ENCODE measurements at regions not wholly inside any gene's neighbourhood (a gene's known extent, or its start where the extent isn't known, plus 50 kb on each side); places are given as distances from the start of the nearest gene placed in this dataset.

DNA sequence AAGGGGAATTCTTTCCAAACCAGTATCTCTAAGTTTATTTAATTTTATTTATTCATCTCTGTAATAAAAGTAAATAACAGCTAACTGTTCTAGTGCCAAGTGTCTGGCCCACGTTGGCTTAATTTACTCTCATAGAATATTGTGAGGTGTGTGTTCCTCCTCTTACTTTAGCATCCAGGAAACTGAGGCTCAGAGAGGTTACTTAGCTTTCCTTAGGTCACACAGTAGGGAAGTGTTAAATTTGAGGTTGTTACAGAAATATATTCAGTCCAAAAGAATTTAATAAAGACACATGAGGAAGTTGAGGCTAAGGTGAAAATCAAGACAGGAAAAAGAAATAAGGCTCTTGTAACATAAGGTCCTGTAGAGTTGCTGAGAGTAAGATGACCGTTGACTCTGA lies 84.4 kb upstream of the MRPS22 start:
- H4K91ac ChIP-seq (ENCODE audit: insufficient read depth, low read depth, low read length), result no peak overlapping the region
- dilution Hi-C loops (cut with HindIII; ENCODE audit: low sequenced_read_pairs, unreplicated experiment), result no loop called here
- no peak overlapping the region for H2AK5ac ChIP-seq (ENCODE audit: low read depth, low read length)
- ChIA-PET CTCF (no interaction called here), POLR2A (ENCODE audit: unreplicated experiment) (no interaction called here)
- H2BK5ac ChIP-seq (ENCODE audit: low read depth, low read length, poor library complexity, severe bottlenecking), result no peak overlapping the region
- no peak overlapping the region for H3K4ac ChIP-seq (ENCODE audit: low read depth, low read length)
- no peak overlapping the region for H3K56ac ChIP-seq (ENCODE audit: extremely low read depth, insufficient read depth, low read length)
- no peak overlapping the region for H3K18ac ChIP-seq (ENCODE audit: low read depth, low read length)
- no peaks in the 10 kb centered on the region for H3K4me1 ChIP-seq (ENCODE audit: control insufficient read depth, insufficient read depth, low read length)
- H3K79me1 ChIP-seq (ENCODE audit: low read depth in 1 of 2, low read length in 2 of 2), result no peaks in the 10 kb centered on the region
- H4K8ac ChIP-seq (ENCODE audit: low read depth in 2 of 2, low read length in 2 of 2), result no peak overlapping the region
- no peak overlapping the region for H2AFZ ChIP-seq (replicated peaks; ENCODE audit: low read length, poor library complexity)
- WGBS, 2 experiments (ENCODE audit: extremely low coverage in 2 of 2, insufficient read length in 1 of 2), result no CpG with 5 or more reads among the region's 2 CpGs
- no peak overlapping the region for H2BK15ac ChIP-seq (ENCODE audit: low read depth, low read length)
- H4K5ac ChIP-seq (ENCODE audit: low read depth, low read length), result no peak overlapping the region
- no peak overlapping the region for H3K4me2 ChIP-seq (ENCODE audit: low read depth, low read length)
- in situ Hi-C loops (cut with MboI; ENCODE audit: low sequenced_read_pairs), result no loop called here
- no peak overlapping the region for H3K14ac ChIP-seq (replicated peaks; ENCODE audit: low read depth, low read length)
- peaks cover 29% of the 10 kb centered on the region for H3K27me3 ChIP-seq (ENCODE audit: control insufficient read depth, insufficient read depth, low read length)
- intact Hi-C loops (cut with micrococcal nuclease), result no loop called here
- no peak overlapping the region for H3K27ac ChIP-seq (ENCODE audit: insufficient read depth, low read length)
- no peak overlapping the region for H2BK120ac ChIP-seq (ENCODE audit: low read depth, low read length)
- no peaks in the 10 kb centered on the region for H3K36me3 ChIP-seq (ENCODE audit: control insufficient read depth, insufficient read depth, low read length)
- DNase-seq (no peak), ATAC-seq (ENCODE audit: low read depth) (no peak)
- BruUV-seq (replicated peaks), result no TSS peak
- H3K4me3 ChIP-seq (ENCODE audit: insufficient read depth, low read depth, low read length), result no peak overlapping the region
- H3K9me3 ChIP-seq (ENCODE audit: control insufficient read depth, insufficient read depth, low read length), result no peaks in the 10 kb centered on the region
- TF ChIP-seq, protein P1, sequence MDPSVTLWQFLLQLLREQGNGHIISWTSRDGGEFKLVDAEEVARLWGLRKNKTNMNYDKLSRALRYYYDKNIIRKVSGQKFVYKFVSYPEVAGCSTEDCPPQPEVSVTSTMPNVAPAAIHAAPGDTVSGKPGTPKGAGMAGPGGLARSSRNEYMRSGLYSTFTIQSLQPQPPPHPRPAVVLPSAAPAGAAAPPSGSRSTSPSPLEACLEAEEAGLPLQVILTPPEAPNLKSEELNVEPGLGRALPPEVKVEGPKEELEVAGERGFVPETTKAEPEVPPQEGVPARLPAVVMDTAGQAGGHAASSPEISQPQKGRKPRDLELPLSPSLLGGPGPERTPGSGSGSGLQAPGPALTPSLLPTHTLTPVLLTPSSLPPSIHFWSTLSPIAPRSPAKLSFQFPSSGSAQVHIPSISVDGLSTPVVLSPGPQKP (IDR thresholded peaks at IDR 0.05; ENCODE audit: borderline replicate concordance, low read depth, low read length), result no peak
- H3K9ac ChIP-seq (ENCODE audit: low read depth, low read length), result no peak overlapping the region
- H3K9me1 ChIP-seq (ENCODE audit: insufficient read depth, low read length), result no peaks in the 10 kb centered on the region
- H2BK20ac ChIP-seq (ENCODE audit: low read depth, low read length), result no peak overlapping the region
- no peaks in the 10 kb centered on the region; the same call in 1 of the 2 replicates for H4K20me1 ChIP-seq (ENCODE audit: insufficient read depth, low read length)
- H3K23ac ChIP-seq (ENCODE audit: low read depth, low read length), result no peak overlapping the region
- H2AK9ac ChIP-seq (replicated peaks; ENCODE audit: low read depth, low read length, poor library complexity), result no peak overlapping the region

Measured in IMR-90 (cell line).